ENCODE measurements at regions not wholly inside any gene's neighbourhood (a gene's known extent, or its start where the extent isn't known, plus 50 kb on each side); places are given as distances from the start of the nearest gene placed in this dataset.

- Histone ChIP-seq H3K9me3 (no peaks in the 10 kb centered on the region), H3K27me3 (no peaks in the 10 kb centered on the region), H3K36me3 (no peaks in the 10 kb centered on the region), H3K4me1 (ENCODE audit: control insufficient read depth in 1 of 2, insufficient read depth in 1 of 2, low read depth in 1 of 2, low read length in 1 of 2) (no peaks in the 10 kb centered on the region), H3K4me3 (ENCODE audit: low read depth in 1 of 2, low read length in 1 of 2) (no peak overlapping the region), H3K27ac (no peak overlapping the region)
- no peak for TF ChIP-seq CTCF (IDR thresholded peaks at IDR 0.05)
Measured at GRCh38 chr6:81656231-81656630, 96.2 kb downstream of the TENT5A start.

GRCh38 chr6:81655696-81656095 is 96.8 kb downstream of the TENT5A start:
- no peaks in the 10 kb centered on the region for H3K36me3 ChIP-seq
- H3K27ac ChIP-seq: no peak overlapping the region
- no peak for TF ChIP-seq CTCF (IDR thresholded peaks at IDR 0.05)
- no peaks in the 10 kb centered on the region for H3K9me3 ChIP-seq
- H3K4me3 ChIP-seq (ENCODE audit: low read depth in 1 of 2, low read length in 1 of 2): no peak overlapping the region
- H3K4me1 ChIP-seq (ENCODE audit: control insufficient read depth in 1 of 2, insufficient read depth in 1 of 2, low read depth in 1 of 2, low read length in 1 of 2): no peaks in the 10 kb centered on the region
- H3K27me3 ChIP-seq: no peaks in the 10 kb centered on the region

- H3K36me3 ChIP-seq: no peaks in the 10 kb centered on the region
- no peaks in the 10 kb centered on the region for H3K27me3 ChIP-seq
- H3K4me1 ChIP-seq (ENCODE audit: control insufficient read depth in 1 of 2, insufficient read depth in 1 of 2, low read depth in 1 of 2, low read length in 1 of 2): no peaks in the 10 kb centered on the region
- no peak overlapping the region for H3K4me3 ChIP-seq (ENCODE audit: low read depth in 1 of 2, low read length in 1 of 2)
- TF ChIP-seq CTCF (IDR thresholded peaks at IDR 0.05): no peak
- no peak overlapping the region for H3K27ac ChIP-seq
- no peaks in the 10 kb centered on the region for H3K9me3 ChIP-seq
Measured at GRCh38 chr6:81648502-81648901, 104.0 kb downstream of the TENT5A start.

GRCh38 chr6:81643156-81643555 is 109.3 kb downstream of the TENT5A start:
- TF ChIP-seq CTCF (IDR thresholded peaks at IDR 0.05): no peak
- no peaks in the 10 kb centered on the region for H3K9me3 ChIP-seq
- no peaks in the 10 kb centered on the region for H3K27me3 ChIP-seq
- H3K27ac ChIP-seq: no peak overlapping the region
- H3K4me3 ChIP-seq (ENCODE audit: low read depth in 1 of 2, low read length in 1 of 2): no peak overlapping the region
- no peaks in the 10 kb centered on the region for H3K36me3 ChIP-seq
- no peaks in the 10 kb centered on the region for H3K4me1 ChIP-seq (ENCODE audit: control insufficient read depth in 1 of 2, insufficient read depth in 1 of 2, low read depth in 1 of 2, low read length in 1 of 2)

GRCh38 chr6:81640891-81641290 is 111.6 kb downstream of the TENT5A start:
- no peaks in the 10 kb centered on the region for H3K27me3 ChIP-seq
- no peaks in the 10 kb centered on the region for H3K9me3 ChIP-seq
- no peak for TF ChIP-seq CTCF (IDR thresholded peaks at IDR 0.05)
- H3K4me3 ChIP-seq (ENCODE audit: low read depth in 1 of 2, low read length in 1 of 2): no peak overlapping the region
- H3K36me3 ChIP-seq: no peaks in the 10 kb centered on the region
- H3K27ac ChIP-seq: no peak overlapping the region
- H3K4me1 ChIP-seq (ENCODE audit: control insufficient read depth in 1 of 2, insufficient read depth in 1 of 2, low read depth in 1 of 2, low read length in 1 of 2): no peaks in the 10 kb centered on the region

- H3K36me3 ChIP-seq: no peaks in the 10 kb centered on the region
- H3K27me3 ChIP-seq: no peaks in the 10 kb centered on the region
- H3K9me3 ChIP-seq: no peaks in the 10 kb centered on the region
- no peak overlapping the region for H3K27ac ChIP-seq
- H3K4me3 ChIP-seq (ENCODE audit: low read depth in 1 of 2, low read length in 1 of 2): no peak overlapping the region
- no peak for TF ChIP-seq CTCF (IDR thresholded peaks at IDR 0.05)
- no peaks in the 10 kb centered on the region for H3K4me1 ChIP-seq (ENCODE audit: control insufficient read depth in 1 of 2, insufficient read depth in 1 of 2, low read depth in 1 of 2, low read length in 1 of 2)
Measured at GRCh38 chr6:81640126-81640525, 112.4 kb downstream of the TENT5A start.

Measured in neutrophil (primary cell).